ENCODE measurements at regions not wholly inside any gene's neighbourhood (a gene's known extent, or its start where the extent isn't known, plus 50 kb on each side); places are given as distances from the start of the nearest gene placed in this dataset.

DNA sequence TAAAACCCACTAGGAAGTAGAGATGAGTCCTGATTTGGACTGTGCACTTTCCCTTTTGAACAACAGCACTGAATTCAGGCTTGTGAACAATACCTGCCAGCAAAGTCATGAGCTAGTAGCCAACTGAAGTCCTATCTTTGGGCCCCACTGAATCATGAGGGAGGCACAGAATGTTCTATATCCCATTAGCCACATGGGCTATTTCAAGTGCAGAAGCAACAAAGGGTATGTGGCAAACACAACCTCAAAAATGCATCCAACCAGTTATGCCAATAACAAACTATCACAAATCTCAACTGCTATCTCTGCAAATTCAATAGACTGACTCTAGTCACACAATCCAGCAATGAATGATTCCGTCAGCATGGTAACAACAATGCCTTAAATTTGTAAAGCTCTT, 276.0 kb downstream of the MRPL39 start:
- POLR2A ChIA-PET: no interaction called here
- Histone ChIP-seq H3K27ac (ENCODE audit: low read length in 2 of 2) (no peak overlapping the region), H3K27me3 (replicated peaks in 1 of 4; ENCODE audit: control extremely low read depth in 1 of 4, control insufficient read depth in 3 of 4, insufficient read depth in 4 of 4, low read length in 3 of 4) (no peaks in the 10 kb centered on the region), H3K4me1 (ENCODE audit: control insufficient read depth in 2 of 2, insufficient read depth in 2 of 2, low read length in 2 of 2) (no peaks in the 10 kb centered on the region), H3K79me2 (ENCODE audit: control insufficient read depth, insufficient read depth, low read length) (no peaks in the 10 kb centered on the region), H3K4me2 (replicated peaks; ENCODE audit: low read depth, low read length, poor library complexity, severe bottlenecking) (no peak overlapping the region), H2AFZ (ENCODE audit: insufficient read depth, low read depth, low read length, poor library complexity, severe bottlenecking) (no peak overlapping the region), H3K9ac (ENCODE audit: low read length) (no peak overlapping the region), H3K4me3 (ENCODE audit: control extremely low read depth in 1 of 5, extremely low read depth in 1 of 5, insufficient read depth in 1 of 5, low read depth in 2 of 5, low read length in 4 of 5) (no peak overlapping the region), H3K36me3 (replicated peaks in 1 of 2; ENCODE audit: control extremely low read depth in 1 of 2, control insufficient read depth in 1 of 2, extremely low read depth in 1 of 2, insufficient read depth in 2 of 2, low read length in 1 of 2) (no peaks in the 10 kb centered on the region), H4K20me1 (ENCODE audit: control insufficient read depth, insufficient read depth, low read length, poor library complexity, severe bottlenecking) (no peaks in the 10 kb centered on the region), H3K9me3 (ENCODE audit: control extremely low read depth in 1 of 3, control insufficient read depth in 2 of 3, insufficient read depth in 1 of 3, low read length in 2 of 3) (no peaks in the 10 kb centered on the region)
- no peaks in the 10 kb centered on the region for H3K9me3 Mint-ChIP-seq (ENCODE audit: insufficient read depth)
- H3K4me3 Mint-ChIP-seq: no peak overlapping the region
- CTCF ChIA-PET: no interaction called here
- DNase-seq (no peak), ATAC-seq (ENCODE audit: low read depth) (no peak)
- intact Hi-C loops (cut with micrococcal nuclease): no loop called here
- no peaks in the 10 kb centered on the region for H3K27me3 Mint-ChIP-seq
- no CpG with 5 or more reads among the region's 1 CpG for WGBS (ENCODE audit: insufficient coverage)
- TF ChIP-seq EZH2 (IDR thresholded peaks at IDR 0.05; ENCODE audit: borderline replicate concordance, insufficient read depth, low read depth, low read length, poor library complexity, severe bottlenecking): no peak
- TF ChIP-seq, protein P1, sequence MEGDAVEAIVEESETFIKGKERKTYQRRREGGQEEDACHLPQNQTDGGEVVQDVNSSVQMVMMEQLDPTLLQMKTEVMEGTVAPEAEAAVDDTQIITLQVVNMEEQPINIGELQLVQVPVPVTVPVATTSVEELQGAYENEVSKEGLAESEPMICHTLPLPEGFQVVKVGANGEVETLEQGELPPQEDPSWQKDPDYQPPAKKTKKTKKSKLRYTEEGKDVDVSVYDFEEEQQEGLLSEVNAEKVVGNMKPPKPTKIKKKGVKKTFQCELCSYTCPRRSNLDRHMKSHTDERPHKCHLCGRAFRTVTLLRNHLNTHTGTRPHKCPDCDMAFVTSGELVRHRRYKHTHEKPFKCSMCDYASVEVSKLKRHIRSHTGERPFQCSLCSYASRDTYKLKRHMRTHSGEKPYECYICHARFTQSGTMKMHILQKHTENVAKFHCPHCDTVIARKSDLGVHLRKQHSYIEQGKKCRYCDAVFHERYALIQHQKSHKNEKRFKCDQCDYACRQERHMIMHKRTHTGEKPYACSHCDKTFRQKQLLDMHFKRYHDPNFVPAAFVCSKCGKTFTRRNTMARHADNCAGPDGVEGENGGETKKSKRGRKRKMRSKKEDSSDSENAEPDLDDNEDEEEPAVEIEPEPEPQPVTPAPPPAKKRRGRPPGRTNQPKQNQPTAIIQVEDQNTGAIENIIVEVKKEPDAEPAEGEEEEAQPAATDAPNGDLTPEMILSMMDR (IDR thresholded peaks at IDR 0.05): no peak
- H3K4me1 Mint-ChIP-seq: no peaks in the 10 kb centered on the region
- H3K27ac Mint-ChIP-seq: no peak overlapping the region

DNA sequence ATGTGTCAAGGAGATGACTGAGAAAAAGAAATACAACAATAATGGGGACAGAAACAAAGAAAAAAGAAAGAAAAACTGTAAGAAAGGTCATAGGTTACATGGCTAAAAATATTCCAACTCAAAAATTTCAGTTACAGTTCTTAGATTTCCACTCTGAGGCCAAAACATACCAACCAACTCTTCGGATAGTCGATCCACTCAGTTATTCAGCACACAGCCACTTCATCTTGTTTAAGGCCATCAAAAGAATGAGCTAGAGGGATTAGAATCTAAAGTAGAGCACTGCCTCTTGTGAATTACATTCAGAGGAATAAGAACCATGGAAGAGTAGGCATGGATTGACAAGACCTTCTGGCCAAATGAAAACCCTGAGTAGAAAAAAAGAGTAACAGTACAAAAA, 277.0 kb downstream of the MRPL39 start:
- Histone ChIP-seq H3K9ac (ENCODE audit: low read length) (no peak overlapping the region), H3K9me3 (ENCODE audit: control extremely low read depth in 1 of 3, control insufficient read depth in 2 of 3, insufficient read depth in 1 of 3, low read length in 2 of 3) (no peaks in the 10 kb centered on the region), H3K27ac (ENCODE audit: low read length in 2 of 2) (no peak overlapping the region), H3K27me3 (replicated peaks in 1 of 4; ENCODE audit: control extremely low read depth in 1 of 4, control insufficient read depth in 3 of 4, insufficient read depth in 4 of 4, low read length in 3 of 4) (no peaks in the 10 kb centered on the region), H3K36me3 (replicated peaks in 1 of 2; ENCODE audit: control extremely low read depth in 1 of 2, control insufficient read depth in 1 of 2, extremely low read depth in 1 of 2, insufficient read depth in 2 of 2, low read length in 1 of 2) (no peaks in the 10 kb centered on the region), H3K4me2 (replicated peaks; ENCODE audit: low read depth, low read length, poor library complexity, severe bottlenecking) (no peak overlapping the region), H2AFZ (ENCODE audit: insufficient read depth, low read depth, low read length, poor library complexity, severe bottlenecking) (no peak overlapping the region), H4K20me1 (ENCODE audit: control insufficient read depth, insufficient read depth, low read length, poor library complexity, severe bottlenecking) (no peaks in the 10 kb centered on the region), H3K4me3 (ENCODE audit: control extremely low read depth in 1 of 5, extremely low read depth in 1 of 5, insufficient read depth in 1 of 5, low read depth in 2 of 5, low read length in 4 of 5) (no peak overlapping the region), H3K4me1 (ENCODE audit: control insufficient read depth in 2 of 2, insufficient read depth in 2 of 2, low read length in 2 of 2) (no peaks in the 10 kb centered on the region), H3K79me2 (ENCODE audit: control insufficient read depth, insufficient read depth, low read length) (no peaks in the 10 kb centered on the region)
- ATAC-seq (ENCODE audit: low read depth) (no peak), DNase-seq (no peak)
- Mint-ChIP-seq H3K9me3 (ENCODE audit: insufficient read depth) (no peaks in the 10 kb centered on the region), H3K4me3 (no peak overlapping the region), H3K4me1 (no peaks in the 10 kb centered on the region), H3K27me3 (no peaks in the 10 kb centered on the region), H3K27ac (no peak overlapping the region)
- CTCF ChIA-PET: no interaction called here
- WGBS (ENCODE audit: insufficient coverage): no CpG with 5 or more reads among the region's 2 CpGs
- POLR2A ChIA-PET: no interaction called here
- TF ChIP-seq, protein P1 (IDR thresholded peaks at IDR 0.05): no peak
- no peak for TF ChIP-seq EZH2 (IDR thresholded peaks at IDR 0.05; ENCODE audit: borderline replicate concordance, insufficient read depth, low read depth, low read length, poor library complexity, severe bottlenecking)
- intact Hi-C loops (cut with micrococcal nuclease): no loop called here

Data from B cell (primary cell).